ENCODE measurements at regions not wholly inside any gene's neighbourhood (a gene's known extent, or its start where the extent isn't known, plus 50 kb on each side); places are given as distances from the start of the nearest gene placed in this dataset.

DNA sequence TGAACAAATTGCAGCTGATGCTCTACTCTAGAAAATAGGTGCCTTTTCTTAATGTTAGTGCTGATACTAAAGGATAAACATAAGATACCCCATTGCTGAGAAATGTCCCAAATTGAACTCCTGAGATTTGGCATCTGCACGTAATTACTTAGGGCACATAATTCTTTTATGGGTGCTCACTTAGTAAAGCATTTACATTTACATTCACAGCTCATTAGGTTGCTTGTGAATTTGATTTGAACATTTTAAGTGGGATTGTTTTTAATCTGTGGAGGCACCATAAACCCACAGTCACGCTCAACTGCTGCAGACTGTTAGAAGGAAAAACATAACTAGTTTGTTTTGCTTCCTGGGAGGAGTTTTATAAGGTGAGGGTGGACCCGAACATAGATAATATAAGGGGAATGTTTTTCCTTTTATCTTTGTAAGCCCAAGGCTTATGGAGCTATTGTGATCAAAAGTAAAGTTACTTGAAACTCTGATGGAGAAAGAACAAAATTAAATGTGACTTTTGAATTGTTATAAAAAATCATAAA lies 560.8 kb downstream of the REEP3 start:
- Histone ChIP-seq H3K27me3 (no peaks in the 10 kb centered on the region), H3K27ac (no peak overlapping the region), H3K9me3 (no peaks in the 10 kb centered on the region), H3K36me3 (no peaks in the 10 kb centered on the region), H3K4me3 (no peak overlapping the region), H3K4me1 (no peaks in the 10 kb centered on the region)
- TF ChIP-seq, protein P1, sequence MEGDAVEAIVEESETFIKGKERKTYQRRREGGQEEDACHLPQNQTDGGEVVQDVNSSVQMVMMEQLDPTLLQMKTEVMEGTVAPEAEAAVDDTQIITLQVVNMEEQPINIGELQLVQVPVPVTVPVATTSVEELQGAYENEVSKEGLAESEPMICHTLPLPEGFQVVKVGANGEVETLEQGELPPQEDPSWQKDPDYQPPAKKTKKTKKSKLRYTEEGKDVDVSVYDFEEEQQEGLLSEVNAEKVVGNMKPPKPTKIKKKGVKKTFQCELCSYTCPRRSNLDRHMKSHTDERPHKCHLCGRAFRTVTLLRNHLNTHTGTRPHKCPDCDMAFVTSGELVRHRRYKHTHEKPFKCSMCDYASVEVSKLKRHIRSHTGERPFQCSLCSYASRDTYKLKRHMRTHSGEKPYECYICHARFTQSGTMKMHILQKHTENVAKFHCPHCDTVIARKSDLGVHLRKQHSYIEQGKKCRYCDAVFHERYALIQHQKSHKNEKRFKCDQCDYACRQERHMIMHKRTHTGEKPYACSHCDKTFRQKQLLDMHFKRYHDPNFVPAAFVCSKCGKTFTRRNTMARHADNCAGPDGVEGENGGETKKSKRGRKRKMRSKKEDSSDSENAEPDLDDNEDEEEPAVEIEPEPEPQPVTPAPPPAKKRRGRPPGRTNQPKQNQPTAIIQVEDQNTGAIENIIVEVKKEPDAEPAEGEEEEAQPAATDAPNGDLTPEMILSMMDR (IDR thresholded peaks at IDR 0.05) = no peak
- DNase-seq (ENCODE audit: low spot score) = no peak

DNA sequence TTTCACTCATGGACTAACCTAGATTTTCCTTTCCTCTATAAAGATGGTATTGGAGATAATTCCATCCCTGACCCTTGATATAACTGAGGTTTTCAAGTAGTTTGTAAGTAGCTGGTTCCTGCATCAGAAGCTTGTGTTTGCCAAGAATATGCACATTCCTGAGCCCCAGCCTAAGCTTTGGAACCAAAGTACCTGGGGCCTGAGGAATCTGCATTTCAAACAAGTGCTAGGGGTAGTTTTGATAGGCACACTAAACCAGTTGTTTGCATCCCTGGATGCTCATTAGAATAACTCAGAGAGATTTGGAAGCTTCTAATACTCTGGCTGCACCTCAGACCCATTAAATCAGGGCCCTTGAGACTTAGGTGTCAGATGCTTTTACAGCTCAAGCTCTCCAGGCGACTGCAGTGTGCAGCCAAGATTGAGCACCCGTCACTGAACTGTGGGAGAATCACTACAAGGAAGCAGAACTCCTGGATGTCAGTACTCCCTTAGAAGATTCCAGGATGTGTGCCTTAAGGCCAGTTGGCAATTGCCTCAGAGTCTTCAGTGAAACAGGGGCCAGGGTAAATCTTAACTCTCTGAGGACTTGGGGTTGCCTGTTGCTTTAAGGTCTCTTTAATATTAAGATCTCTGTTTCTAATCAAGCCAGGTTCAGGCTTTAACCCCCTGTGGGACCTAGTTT lies 565.0 kb downstream of the REEP3 start:
- H3K36me3 ChIP-seq = no peaks in the 10 kb centered on the region
- no peaks in the 10 kb centered on the region for H3K27me3 ChIP-seq
- no peak overlapping the region for H3K4me3 ChIP-seq
- H3K9me3 ChIP-seq = no peaks in the 10 kb centered on the region
- no peak for DNase-seq (ENCODE audit: low spot score)
- TF ChIP-seq, protein P1 (IDR thresholded peaks at IDR 0.05) = no peak
- no peak overlapping the region for H3K27ac ChIP-seq
- no peaks in the 10 kb centered on the region for H3K4me1 ChIP-seq

DNA sequence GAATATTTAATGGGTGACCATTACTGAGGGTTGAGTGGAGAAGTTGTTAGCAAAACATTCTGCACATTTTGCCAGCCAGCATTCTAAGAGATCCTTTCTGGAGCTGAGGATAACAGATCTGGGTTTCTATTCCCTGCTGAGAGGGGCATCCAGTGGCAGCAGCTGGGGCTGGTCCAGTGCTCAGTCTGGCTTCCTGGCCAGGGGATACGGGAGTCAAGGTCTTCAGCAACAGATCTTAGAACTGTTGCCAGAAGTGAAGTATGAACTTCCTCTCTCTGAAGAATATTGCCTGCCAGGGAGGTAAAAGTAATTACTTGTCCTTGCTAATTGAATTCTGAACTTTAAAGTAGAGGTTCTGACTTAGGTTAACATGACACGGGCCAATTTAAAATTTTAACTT lies 568.4 kb downstream of the REEP3 start:
- TF ChIP-seq, protein P1 (IDR thresholded peaks at IDR 0.05) = no peak
- no peaks in the 10 kb centered on the region for H3K9me3 ChIP-seq
- no peak overlapping the region for H3K4me3 ChIP-seq
- H3K27ac ChIP-seq = no peak overlapping the region
- no peaks in the 10 kb centered on the region for H3K36me3 ChIP-seq
- no peak for DNase-seq (ENCODE audit: low spot score)
- no peaks in the 10 kb centered on the region for H3K27me3 ChIP-seq
- H3K4me1 ChIP-seq = no peaks in the 10 kb centered on the region

DNA sequence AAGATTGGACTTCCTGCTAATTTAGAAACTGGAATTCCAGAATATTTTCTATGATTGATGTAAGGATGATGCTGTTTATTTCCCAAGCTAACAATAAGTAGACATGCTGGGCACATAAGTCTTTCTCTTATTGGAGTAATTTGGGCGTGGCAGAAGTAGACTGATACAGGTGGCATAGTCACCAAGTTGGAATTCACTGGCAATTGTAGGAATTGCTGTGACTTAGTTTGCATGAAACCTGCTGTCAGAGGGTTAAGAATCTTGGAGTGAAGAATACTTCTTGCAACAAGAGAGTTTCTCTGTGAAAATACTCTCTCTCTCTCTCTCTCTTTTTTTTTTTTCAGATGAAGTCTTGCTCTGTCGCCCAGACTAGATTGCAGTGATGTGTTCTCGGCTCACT lies 569.7 kb downstream of the REEP3 start:
- TF ChIP-seq, protein P1 (IDR thresholded peaks at IDR 0.05) = no peak
- H3K4me3 ChIP-seq = no peak overlapping the region
- H3K4me1 ChIP-seq = no peaks in the 10 kb centered on the region
- no peak overlapping the region for H3K27ac ChIP-seq
- no peaks in the 10 kb centered on the region for H3K9me3 ChIP-seq
- DNase-seq (ENCODE audit: low spot score) = no peak
- no peaks in the 10 kb centered on the region for H3K36me3 ChIP-seq
- no peaks in the 10 kb centered on the region for H3K27me3 ChIP-seq

DNA sequence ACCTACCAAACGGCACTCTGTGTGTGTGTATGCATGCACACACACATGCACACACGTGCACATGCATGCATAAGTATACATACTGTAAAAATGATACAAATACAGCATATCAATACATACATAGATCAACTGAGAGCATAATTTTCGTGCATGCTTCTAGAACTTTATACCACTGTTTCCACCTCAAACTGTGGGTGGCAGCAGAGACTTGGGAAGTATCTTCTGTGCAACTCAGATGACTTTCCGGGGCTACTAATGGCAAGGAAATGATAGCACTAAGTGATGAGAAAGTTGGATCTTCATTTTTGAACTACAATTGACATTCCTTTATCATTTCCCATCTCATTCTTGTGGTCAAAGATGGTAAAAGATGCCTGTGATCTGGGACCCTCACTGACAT lies 570.7 kb downstream of the REEP3 start:
- H3K9me3 ChIP-seq = no peaks in the 10 kb centered on the region
- H3K4me3 ChIP-seq = no peak overlapping the region
- H3K27ac ChIP-seq = no peak overlapping the region
- H3K36me3 ChIP-seq = no peaks in the 10 kb centered on the region
- no peaks in the 10 kb centered on the region for H3K4me1 ChIP-seq
- TF ChIP-seq, protein P1 (IDR thresholded peaks at IDR 0.05) = peak in 1 of 2 donors; percentile 33
- H3K27me3 ChIP-seq = no peaks in the 10 kb centered on the region
- DNase-seq (ENCODE audit: low spot score) = no peak

DNA sequence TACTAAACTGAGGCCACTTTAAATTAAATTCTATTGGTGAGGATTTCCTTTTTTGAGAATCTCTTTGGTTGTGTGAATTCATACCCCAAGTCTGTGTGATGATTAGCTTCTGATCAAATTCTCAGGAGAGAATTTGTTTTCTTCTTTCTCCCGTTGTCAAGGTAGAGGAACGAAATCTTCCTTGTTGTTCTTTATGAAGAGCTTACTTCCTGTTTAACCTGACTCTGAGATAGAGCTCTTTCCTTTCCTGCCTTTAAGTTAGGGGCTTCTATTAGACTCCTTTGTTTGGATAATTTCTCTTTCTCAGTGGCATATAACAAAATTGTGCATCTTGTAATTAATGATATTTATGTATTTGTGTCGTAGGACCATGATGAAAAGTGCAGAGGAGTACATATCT lies 572.1 kb downstream of the REEP3 start:
- H3K4me3 ChIP-seq = no peak overlapping the region
- DNase-seq (ENCODE audit: low spot score) = no peak

More for the DNA sequence above, 572.1 kb downstream of the REEP3 start:
- Histone ChIP-seq H3K9me3 (no peaks in the 10 kb centered on the region), H3K36me3 (no peaks in the 10 kb centered on the region), H3K27ac (no peak overlapping the region), H3K27me3 (no peaks in the 10 kb centered on the region), H3K4me1 (no peaks in the 10 kb centered on the region)
- TF ChIP-seq, protein P1 (IDR thresholded peaks at IDR 0.05) = no peak
